ENCODE measurements at regions not wholly inside any gene's neighbourhood (a gene's known extent, or its start where the extent isn't known, plus 50 kb on each side); places are given as distances from the start of the nearest gene placed in this dataset.

- TF ChIP-seq, protein P1, sequence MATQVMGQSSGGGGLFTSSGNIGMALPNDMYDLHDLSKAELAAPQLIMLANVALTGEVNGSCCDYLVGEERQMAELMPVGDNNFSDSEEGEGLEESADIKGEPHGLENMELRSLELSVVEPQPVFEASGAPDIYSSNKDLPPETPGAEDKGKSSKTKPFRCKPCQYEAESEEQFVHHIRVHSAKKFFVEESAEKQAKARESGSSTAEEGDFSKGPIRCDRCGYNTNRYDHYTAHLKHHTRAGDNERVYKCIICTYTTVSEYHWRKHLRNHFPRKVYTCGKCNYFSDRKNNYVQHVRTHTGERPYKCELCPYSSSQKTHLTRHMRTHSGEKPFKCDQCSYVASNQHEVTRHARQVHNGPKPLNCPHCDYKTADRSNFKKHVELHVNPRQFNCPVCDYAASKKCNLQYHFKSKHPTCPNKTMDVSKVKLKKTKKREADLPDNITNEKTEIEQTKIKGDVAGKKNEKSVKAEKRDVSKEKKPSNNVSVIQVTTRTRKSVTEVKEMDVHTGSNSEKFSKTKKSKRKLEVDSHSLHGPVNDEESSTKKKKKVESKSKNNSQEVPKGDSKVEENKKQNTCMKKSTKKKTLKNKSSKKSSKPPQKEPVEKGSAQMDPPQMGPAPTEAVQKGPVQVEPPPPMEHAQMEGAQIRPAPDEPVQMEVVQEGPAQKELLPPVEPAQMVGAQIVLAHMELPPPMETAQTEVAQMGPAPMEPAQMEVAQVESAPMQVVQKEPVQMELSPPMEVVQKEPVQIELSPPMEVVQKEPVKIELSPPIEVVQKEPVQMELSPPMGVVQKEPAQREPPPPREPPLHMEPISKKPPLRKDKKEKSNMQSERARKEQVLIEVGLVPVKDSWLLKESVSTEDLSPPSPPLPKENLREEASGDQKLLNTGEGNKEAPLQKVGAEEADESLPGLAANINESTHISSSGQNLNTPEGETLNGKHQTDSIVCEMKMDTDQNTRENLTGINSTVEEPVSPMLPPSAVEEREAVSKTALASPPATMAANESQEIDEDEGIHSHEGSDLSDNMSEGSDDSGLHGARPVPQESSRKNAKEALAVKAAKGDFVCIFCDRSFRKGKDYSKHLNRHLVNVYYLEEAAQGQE (IDR thresholded peaks at IDR 0.05; ENCODE audit: insufficient read depth in 1 of 2, low read depth in 2 of 2, low read length in 1 of 2): no peak
- in situ Hi-C loops (cut with HindIII; ENCODE audit: low pct_unique_long_range_greater_than_20kb, low sequenced_read_pairs) (no loop called here), intact Hi-C loops (cut with micrococcal nuclease; ENCODE audit: unreplicated experiment) (no loop called here)
- Histone ChIP-seq H3K9me3 (ENCODE audit: control insufficient read depth, insufficient read depth, low read depth, low read length) (no peaks in the 10 kb centered on the region), H3K4me3 (ENCODE audit: low read depth in 2 of 2, low read length in 2 of 2) (no peak overlapping the region), H3K4me1 (ENCODE audit: control insufficient read depth, insufficient read depth, low read length) (no peaks in the 10 kb centered on the region), H3K27me3 (ENCODE audit: control insufficient read depth, insufficient read depth, low read length) (no peaks in the 10 kb centered on the region; the same call in 1 of the 2 replicates), H3K27ac (ENCODE audit: low read length) (no peak overlapping the region), H3K36me3 (ENCODE audit: control insufficient read depth, insufficient read depth, low read length) (no peaks in the 10 kb centered on the region)
- ChIA-PET CTCF (no interaction called here), POLR2A (no interaction called here)
- ATAC-seq: 0 out of 2 replicates have a peak, but pooled peaks have one; percentile 53
- no peak for DNase-seq (ENCODE audit: low read depth, low spot score)
- BruUV-seq (replicated peaks): no TSS peak
Measured at GRCh38 chr18:10247021-10247741, 207.3 kb upstream of the APCDD1 start.

DNA sequence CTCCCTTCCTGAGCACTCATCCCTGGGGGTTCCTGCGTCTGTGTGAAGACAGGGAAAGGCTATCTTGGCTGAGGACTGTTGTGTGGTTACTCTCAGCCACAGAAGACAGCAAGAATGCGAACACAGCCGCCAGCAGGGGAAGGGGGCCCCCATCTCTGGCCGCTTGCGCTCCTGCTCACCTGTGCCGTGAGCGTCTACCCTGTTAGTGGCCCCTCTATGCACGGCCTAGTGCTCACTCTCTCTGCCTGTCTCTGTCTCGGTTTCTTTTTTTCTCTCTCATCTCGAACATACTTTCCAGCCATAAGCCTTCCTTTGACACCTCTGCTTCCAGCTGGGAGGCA is 206.7 kb upstream of the APCDD1 start:
- Histone ChIP-seq H3K4me3 (ENCODE audit: low read depth in 2 of 2, low read length in 2 of 2) (no peak overlapping the region), H3K27ac (ENCODE audit: low read length) (no peak overlapping the region), H3K4me1 (ENCODE audit: control insufficient read depth, insufficient read depth, low read length) (no peaks in the 10 kb centered on the region), H3K27me3 (ENCODE audit: control insufficient read depth, insufficient read depth, low read length) (no peaks in the 10 kb centered on the region; the same call in 1 of the 2 replicates), H3K36me3 (ENCODE audit: control insufficient read depth, insufficient read depth, low read length) (no peaks in the 10 kb centered on the region), H3K9me3 (ENCODE audit: control insufficient read depth, insufficient read depth, low read depth, low read length) (no peaks in the 10 kb centered on the region)
- no peak for ATAC-seq
- in situ Hi-C loops (cut with HindIII; ENCODE audit: low pct_unique_long_range_greater_than_20kb, low sequenced_read_pairs) (no loop called here), intact Hi-C loops (cut with micrococcal nuclease; ENCODE audit: unreplicated experiment) (no loop called here)
- ChIA-PET CTCF (no interaction called here), POLR2A (no interaction called here)
- no peak for TF ChIP-seq POLR2AphosphoS5 (IDR thresholded peaks at IDR 0.05; ENCODE audit: low read depth, low read length)
- TF ChIP-seq, protein P1 (IDR thresholded peaks at IDR 0.05; ENCODE audit: insufficient read depth in 1 of 2, low read depth in 2 of 2, low read length in 1 of 2): no peak
- no peak for TF ChIP-seq TCF7L2 (IDR thresholded peaks at IDR 0.05; ENCODE audit: low read depth, low read length)
- TF ChIP-seq SIN3A (IDR thresholded peaks at IDR 0.05; ENCODE audit: borderline replicate concordance, insufficient read depth, low read depth, low read length): no peak
- TF ChIP-seq, protein P2, sequence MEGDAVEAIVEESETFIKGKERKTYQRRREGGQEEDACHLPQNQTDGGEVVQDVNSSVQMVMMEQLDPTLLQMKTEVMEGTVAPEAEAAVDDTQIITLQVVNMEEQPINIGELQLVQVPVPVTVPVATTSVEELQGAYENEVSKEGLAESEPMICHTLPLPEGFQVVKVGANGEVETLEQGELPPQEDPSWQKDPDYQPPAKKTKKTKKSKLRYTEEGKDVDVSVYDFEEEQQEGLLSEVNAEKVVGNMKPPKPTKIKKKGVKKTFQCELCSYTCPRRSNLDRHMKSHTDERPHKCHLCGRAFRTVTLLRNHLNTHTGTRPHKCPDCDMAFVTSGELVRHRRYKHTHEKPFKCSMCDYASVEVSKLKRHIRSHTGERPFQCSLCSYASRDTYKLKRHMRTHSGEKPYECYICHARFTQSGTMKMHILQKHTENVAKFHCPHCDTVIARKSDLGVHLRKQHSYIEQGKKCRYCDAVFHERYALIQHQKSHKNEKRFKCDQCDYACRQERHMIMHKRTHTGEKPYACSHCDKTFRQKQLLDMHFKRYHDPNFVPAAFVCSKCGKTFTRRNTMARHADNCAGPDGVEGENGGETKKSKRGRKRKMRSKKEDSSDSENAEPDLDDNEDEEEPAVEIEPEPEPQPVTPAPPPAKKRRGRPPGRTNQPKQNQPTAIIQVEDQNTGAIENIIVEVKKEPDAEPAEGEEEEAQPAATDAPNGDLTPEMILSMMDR (IDR thresholded peaks at IDR 0.05): no peak
- no peak for DNase-seq (ENCODE audit: low read depth, low spot score)
- BruUV-seq (replicated peaks): no TSS peak

All from Panc1 (cell line).